WTC11 (cell line): ENCODE measurements at regions not wholly inside any gene's neighbourhood (a gene's known extent, or its start where the extent isn't known, plus 50 kb on each side); places are given as distances from the start of the nearest gene placed in this dataset.
A peak's percentile ranks its signal among the peaks of the same experiment; 100 is the strongest.

ENCODE experiments used
- ATAC-seq: fragments of 200-7000 bp; cut with Tn5 transposase; 2 replicates; pipeline ENCODE4 v1.10.0; 2021; ENCODE audit warnings: mild to moderate bottlenecking, moderate library complexity
- CTCF ChIA-PET: fragments of 300-600 bp; sonication (Branson Sonifier 250); formaldehyde crosslinking; loops from one replicate; lab custom pipeline; 2021; ENCODE audit warnings: antibody characterized with exemption; lab: Charles Lee
- POLR2A ChIA-PET: fragments of 350-600 bp; sonication (Branson Sonifier 250); formaldehyde crosslinking; loops from one replicate; lab custom pipeline; 2021; ENCODE audit warnings: antibody characterized with exemption; lab: Charles Lee
- DNase-seq: peaks from one replicate; pipeline ENCODE4 v3.0.0; 2021; ENCODE audit warnings: low spot score
- H3K27ac Mint-ChIP-seq: 2 replicates; pipeline ENCODE4 v1.8.0; 2021; ENCODE audit warnings: mixed read lengths
- H3K27me3 Mint-ChIP-seq: 2 replicates; pipeline ENCODE4 v1.8.0; 2021; ENCODE audit warnings: low read depth, mild to moderate bottlenecking, moderate library complexity, mixed read lengths
- H3K36me3 Mint-ChIP-seq: 2 replicates; pipeline ENCODE4 v1.8.0; 2021; ENCODE audit warnings: mixed read lengths
- H3K4me1 Mint-ChIP-seq: 2 replicates; pipeline ENCODE4 v1.8.0; 2022; ENCODE audit warnings: mixed read lengths
- H3K4me3 Mint-ChIP-seq: 2 replicates; pipeline ENCODE4 v1.8.0; 2021; ENCODE audit warnings: mild to moderate bottlenecking, moderate library complexity, mixed read lengths
- H3K9me3 Mint-ChIP-seq: 2 replicates; pipeline ENCODE4 v1.8.0; 2021; ENCODE audit warnings: mixed read lengths
- AFF4 ChIP-seq: sonication (generic); formaldehyde crosslinking; IDR thresholded peaks from 2 replicates; pipeline ENCODE4 v1.8.1; 2023; ENCODE audit warnings: mild to moderate bottlenecking, missing genetic modification reagents, borderline replicate concordance
- ATF3 ChIP-seq: sonication (generic); formaldehyde crosslinking; conservative IDR thresholded peaks from 2 replicates; pipeline ENCODE4 v1.8.1; 2022; ENCODE audit warnings: mild to moderate bottlenecking, missing genetic modification reagents
- CREB1 ChIP-seq: sonication (generic); formaldehyde crosslinking; IDR thresholded peaks from 2 replicates; pipeline ENCODE4 v1.8.0; 2023; ENCODE audit warnings: mild to moderate bottlenecking, missing genetic modification reagents
- CREM ChIP-seq: sonication (generic); formaldehyde crosslinking; IDR thresholded peaks from 2 replicates; pipeline ENCODE4 v1.8.1; 2022; ENCODE audit warnings: mild to moderate bottlenecking, missing genetic modification reagents, moderate library complexity
- E2F1 ChIP-seq: sonication (generic); formaldehyde crosslinking; IDR thresholded peaks from 2 replicates; pipeline ENCODE4 v1.8.0; 2022; ENCODE audit warnings: mild to moderate bottlenecking, missing genetic modification reagents
- EMX1 ChIP-seq: fragments of 250-450 bp; sonication (Bioruptor Pico); IDR thresholded peaks from 2 replicates; pipeline ENCODE4 v1.8.0; 2021; ENCODE audit warnings: mild to moderate bottlenecking
- ETV6 ChIP-seq: sonication (generic); formaldehyde crosslinking; IDR thresholded peaks from 2 replicates; pipeline ENCODE4 v1.8.1; 2022; ENCODE audit warnings: mild to moderate bottlenecking, missing genetic modification reagents
- FOXJ3 ChIP-seq: sonication (generic); formaldehyde crosslinking; IDR thresholded peaks from 2 replicates; pipeline ENCODE4 v1.9.0; 2021; ENCODE audit warnings: missing genetic modification reagents, mild to moderate bottlenecking, borderline replicate concordance
- GTF2I ChIP-seq: fragments of 250-450 bp; sonication (Bioruptor Pico); conservative IDR thresholded peaks from 2 replicates; pipeline ENCODE4 v1.4.0; 2021; ENCODE audit warnings: mild to moderate bottlenecking
- HMGA2 ChIP-seq: fragments of 250-450 bp; sonication (Bioruptor Pico); IDR thresholded peaks from 2 replicates; pipeline ENCODE4 v1.4.0; 2021; ENCODE audit warnings: mild to moderate bottlenecking, moderate library complexity
- KAT7 ChIP-seq: sonication (generic); formaldehyde crosslinking; IDR thresholded peaks from 2 replicates; pipeline ENCODE4 v1.8.1; 2023; ENCODE audit warnings: missing genetic modification reagents, mild to moderate bottlenecking, borderline replicate concordance
- NFYB ChIP-seq: sonication (generic); formaldehyde crosslinking; conservative IDR thresholded peaks from 2 replicates; pipeline ENCODE4 v1.8.0; 2022; ENCODE audit warnings: low read depth, missing genetic modification reagents
- NR2C2 ChIP-seq: sonication (generic); formaldehyde crosslinking; IDR thresholded peaks from 2 replicates; pipeline ENCODE4 v1.8.0; 2022; ENCODE audit warnings: mild to moderate bottlenecking, missing genetic modification reagents
- PRRX2 ChIP-seq: fragments of 250-450 bp; sonication (Bioruptor Pico); IDR thresholded peaks from 2 replicates; pipeline ENCODE4 v1.8.0; 2021; ENCODE audit warnings: mild to moderate bottlenecking
- SMAD3 ChIP-seq: sonication (generic); formaldehyde crosslinking; IDR thresholded peaks from 2 replicates; pipeline ENCODE4 v1.8.0; 2022; ENCODE audit warnings: missing genetic modification reagents, mild to moderate bottlenecking, borderline replicate concordance
- SOX15 ChIP-seq: fragments of 250-450 bp; sonication (Bioruptor Pico); IDR thresholded peaks from 2 replicates; pipeline ENCODE4 v1.9.0; 2021; ENCODE audit warnings: mild to moderate bottlenecking
- SP1 ChIP-seq: sonication (generic); formaldehyde crosslinking; conservative IDR thresholded peaks from 2 replicates; pipeline ENCODE4 v1.8.1; 2022; ENCODE audit warnings: missing genetic modification reagents
- TCF7 ChIP-seq: sonication (generic); formaldehyde crosslinking; IDR thresholded peaks from 2 replicates; pipeline ENCODE4 v1.8.0; 2022; ENCODE audit warnings: mild to moderate bottlenecking, low read depth, missing genetic modification reagents, moderate library complexity
- TEAD1 ChIP-seq: sonication (generic); formaldehyde crosslinking; IDR thresholded peaks from 2 replicates; pipeline ENCODE4 v1.8.0; 2022; ENCODE audit warnings: mild to moderate bottlenecking, missing genetic modification reagents
- TEAD4 ChIP-seq: sonication (generic); formaldehyde crosslinking; IDR thresholded peaks from 2 replicates; pipeline ENCODE4 v1.8.0; 2022; ENCODE audit warnings: mild to moderate bottlenecking, missing genetic modification reagents
- USF1 ChIP-seq: sonication (generic); formaldehyde crosslinking; IDR thresholded peaks from 2 replicates; pipeline ENCODE4 v1.8.0; 2022; ENCODE audit warnings: mild to moderate bottlenecking, missing genetic modification reagents
- ZNF138 ChIP-seq: sonication (generic); formaldehyde crosslinking; conservative IDR thresholded peaks from 2 replicates; pipeline ENCODE4 v1.8.1; 2022; ENCODE audit warnings: mild to moderate bottlenecking, moderate library complexity, missing genetic modification reagents
- TF ChIP-seq, protein P1 (sequence below): sonication (generic); formaldehyde crosslinking; IDR thresholded peaks from 2 replicates; pipeline ENCODE4 v1.8.0; 2022; ENCODE audit warnings: mild to moderate bottlenecking, missing genetic modification reagents
- TF ChIP-seq, protein P2 (sequence below): sonication (generic); formaldehyde crosslinking; IDR thresholded peaks from 2 replicates; pipeline ENCODE4 v1.8.1; 2023; ENCODE audit warnings: mild to moderate bottlenecking, missing genetic modification reagents
- TF ChIP-seq, protein P3 (sequence below): fragments of 250-450 bp; sonication (Bioruptor Pico); IDR thresholded peaks from 2 replicates; pipeline ENCODE4 v1.9.0; 2021; ENCODE audit warnings: mild to moderate bottlenecking

DNA sequence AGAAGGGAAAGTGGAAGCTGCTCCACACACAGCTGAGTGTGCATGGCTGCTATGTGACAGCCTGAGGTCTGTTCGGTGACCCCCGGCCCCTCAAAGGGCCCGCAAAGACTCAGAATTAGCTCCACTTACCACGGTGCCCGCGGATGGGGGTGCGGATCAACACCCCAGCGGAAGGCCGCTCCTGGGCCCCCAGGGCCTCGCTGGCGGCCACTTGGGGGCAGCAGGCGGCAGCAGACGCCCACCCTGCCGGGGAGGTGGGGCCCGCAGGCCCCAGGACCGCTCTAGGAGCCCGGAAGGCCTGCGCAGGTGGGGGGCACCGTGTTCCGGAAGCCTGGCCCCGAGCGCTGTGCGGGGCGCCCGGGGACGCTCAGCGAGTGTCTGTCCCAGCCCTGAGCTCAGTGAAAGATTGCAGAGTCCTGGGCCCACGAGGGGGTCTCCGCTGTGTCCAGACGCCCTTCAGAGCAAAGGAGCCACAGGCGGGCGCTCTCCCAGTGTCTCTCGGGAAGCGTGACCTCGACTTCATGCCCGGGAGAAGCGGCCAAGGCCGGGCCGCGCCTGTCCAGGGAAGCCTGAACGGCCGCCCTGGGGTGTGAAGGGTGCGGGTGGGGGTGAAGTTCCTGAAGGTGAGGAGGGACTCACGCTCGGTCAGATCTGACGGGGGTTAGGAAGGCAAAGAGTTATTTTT, 118.7 kb downstream of the VAPA start:
- Mint-ChIP-seq H3K36me3 (no peaks in the 10 kb centered on the region), H3K9me3 (no peaks in the 10 kb centered on the region), H3K27me3 (peaks cover 4% of the 10 kb centered on the region; the same call in 1 of the 2 replicates), H3K27ac (no peak overlapping the region), H3K4me3 (peak overlapping the region; percentile 31), H3K4me1 (peaks cover 11% of the 10 kb centered on the region)
- DNase-seq (peak; percentile 71), ATAC-seq (peak; percentile 95)
- ChIA-PET CTCF (interaction anchor here (0.6 to 2.2 kb wide), 23 partner anchors 8 to 527 kb away, joined by 3 to 10 read pairs (median 3); partner anchors contain the start of gene NAPG), POLR2A (no interaction called here)
- TF ChIP-seq KAT7 (0 out of 2 replicates have a peak, but pooled peaks have one; percentile 48), EMX1 (CRISPR knock-in tag) (no peak), ETV6 (CRISPR knock-in tag) (peak; percentile 67; the same call in 1 of the 2 replicates), SP1 (CRISPR knock-in tag) (no peak), TCF7 (no peak), FOXJ3 (CRISPR knock-in tag) (no peak), PRRX2 (CRISPR knock-in tag) (no peak), TEAD4 (CRISPR knock-in tag) (no peak), AFF4 (CRISPR knock-in tag) (no peak), HMGA2 (no peak), ZNF138 (CRISPR knock-in tag) (no peak), E2F1 (no peak), TEAD1 (CRISPR knock-in tag) (no peak), ATF3 (CRISPR knock-in tag) (no peak), CREM (CRISPR knock-in tag) (no peak), NR2C2 (CRISPR knock-in tag) (no peak), USF1 (CRISPR knock-in tag) (no peak), NFYB (CRISPR knock-in tag) (no peak), GTF2I (CRISPR knock-in tag) (no peak), SMAD3 (CRISPR knock-in tag) (no peak), SOX15 (CRISPR knock-in tag) (no peak), CREB1 (CRISPR knock-in tag) (no peak)
- TF ChIP-seq, protein P1, sequence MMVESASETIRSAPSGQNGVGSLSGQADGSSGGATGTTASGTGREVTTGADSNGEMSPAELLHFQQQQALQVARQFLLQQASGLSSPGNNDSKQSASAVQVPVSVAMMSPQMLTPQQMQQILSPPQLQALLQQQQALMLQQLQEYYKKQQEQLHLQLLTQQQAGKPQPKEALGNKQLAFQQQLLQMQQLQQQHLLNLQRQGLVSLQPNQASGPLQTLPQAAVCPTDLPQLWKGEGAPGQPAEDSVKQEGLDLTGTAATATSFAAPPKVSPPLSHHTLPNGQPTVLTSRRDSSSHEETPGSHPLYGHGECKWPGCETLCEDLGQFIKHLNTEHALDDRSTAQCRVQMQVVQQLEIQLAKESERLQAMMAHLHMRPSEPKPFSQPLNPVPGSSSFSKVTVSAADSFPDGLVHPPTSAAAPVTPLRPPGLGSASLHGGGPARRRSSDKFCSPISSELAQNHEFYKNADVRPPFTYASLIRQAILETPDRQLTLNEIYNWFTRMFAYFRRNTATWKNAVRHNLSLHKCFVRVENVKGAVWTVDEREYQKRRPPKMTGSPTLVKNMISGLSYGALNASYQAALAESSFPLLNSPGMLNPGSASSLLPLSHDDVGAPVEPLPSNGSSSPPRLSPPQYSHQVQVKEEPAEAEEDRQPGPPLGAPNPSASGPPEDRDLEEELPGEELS (CRISPR knock-in tag) = 0 out of 2 replicates have a peak, but pooled peaks have one; percentile 46
- TF ChIP-seq, protein P2, sequence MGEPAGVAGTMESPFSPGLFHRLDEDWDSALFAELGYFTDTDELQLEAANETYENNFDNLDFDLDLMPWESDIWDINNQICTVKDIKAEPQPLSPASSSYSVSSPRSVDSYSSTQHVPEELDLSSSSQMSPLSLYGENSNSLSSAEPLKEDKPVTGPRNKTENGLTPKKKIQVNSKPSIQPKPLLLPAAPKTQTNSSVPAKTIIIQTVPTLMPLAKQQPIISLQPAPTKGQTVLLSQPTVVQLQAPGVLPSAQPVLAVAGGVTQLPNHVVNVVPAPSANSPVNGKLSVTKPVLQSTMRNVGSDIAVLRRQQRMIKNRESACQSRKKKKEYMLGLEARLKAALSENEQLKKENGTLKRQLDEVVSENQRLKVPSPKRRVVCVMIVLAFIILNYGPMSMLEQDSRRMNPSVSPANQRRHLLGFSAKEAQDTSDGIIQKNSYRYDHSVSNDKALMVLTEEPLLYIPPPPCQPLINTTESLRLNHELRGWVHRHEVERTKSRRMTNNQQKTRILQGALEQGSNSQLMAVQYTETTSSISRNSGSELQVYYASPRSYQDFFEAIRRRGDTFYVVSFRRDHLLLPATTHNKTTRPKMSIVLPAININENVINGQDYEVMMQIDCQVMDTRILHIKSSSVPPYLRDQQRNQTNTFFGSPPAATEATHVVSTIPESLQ (CRISPR knock-in tag) = no peak
- TF ChIP-seq, protein P3, sequence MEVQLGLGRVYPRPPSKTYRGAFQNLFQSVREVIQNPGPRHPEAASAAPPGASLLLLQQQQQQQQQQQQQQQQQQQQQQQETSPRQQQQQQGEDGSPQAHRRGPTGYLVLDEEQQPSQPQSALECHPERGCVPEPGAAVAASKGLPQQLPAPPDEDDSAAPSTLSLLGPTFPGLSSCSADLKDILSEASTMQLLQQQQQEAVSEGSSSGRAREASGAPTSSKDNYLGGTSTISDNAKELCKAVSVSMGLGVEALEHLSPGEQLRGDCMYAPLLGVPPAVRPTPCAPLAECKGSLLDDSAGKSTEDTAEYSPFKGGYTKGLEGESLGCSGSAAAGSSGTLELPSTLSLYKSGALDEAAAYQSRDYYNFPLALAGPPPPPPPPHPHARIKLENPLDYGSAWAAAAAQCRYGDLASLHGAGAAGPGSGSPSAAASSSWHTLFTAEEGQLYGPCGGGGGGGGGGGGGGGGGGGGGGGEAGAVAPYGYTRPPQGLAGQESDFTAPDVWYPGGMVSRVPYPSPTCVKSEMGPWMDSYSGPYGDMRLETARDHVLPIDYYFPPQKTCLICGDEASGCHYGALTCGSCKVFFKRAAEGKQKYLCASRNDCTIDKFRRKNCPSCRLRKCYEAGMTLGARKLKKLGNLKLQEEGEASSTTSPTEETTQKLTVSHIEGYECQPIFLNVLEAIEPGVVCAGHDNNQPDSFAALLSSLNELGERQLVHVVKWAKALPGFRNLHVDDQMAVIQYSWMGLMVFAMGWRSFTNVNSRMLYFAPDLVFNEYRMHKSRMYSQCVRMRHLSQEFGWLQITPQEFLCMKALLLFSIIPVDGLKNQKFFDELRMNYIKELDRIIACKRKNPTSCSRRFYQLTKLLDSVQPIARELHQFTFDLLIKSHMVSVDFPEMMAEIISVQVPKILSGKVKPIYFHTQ (CRISPR knock-in tag) = no peak
